ENCODE measurements at regions not wholly inside any gene's neighbourhood (a gene's known extent, or its start where the extent isn't known, plus 50 kb on each side); places are given as distances from the start of the nearest gene placed in this dataset.
A peak's percentile ranks its signal among the peaks of the same experiment; 100 is the strongest.

GRCh38 chr17:13787636-13788035 lies 185.9 kb upstream of the HS3ST3A1 start:
- ATAC-seq (ENCODE audit: low read depth): no peak
- H3K9me3 Mint-ChIP-seq (ENCODE audit: insufficient read depth): peaks cover 2% of the 10 kb centered on the region
- H3K4me1 ChIP-seq (ENCODE audit: control insufficient read depth in 2 of 2, insufficient read depth in 2 of 2, low read length in 2 of 2): peaks cover 11 to 13% of the 10 kb centered on the region in 2 donors
- H3K27me3 Mint-ChIP-seq: no peaks in the 10 kb centered on the region
- H3K4me3 Mint-ChIP-seq: peak overlapping the region; percentile 1
- no peak overlapping the region for H2AFZ ChIP-seq (ENCODE audit: insufficient read depth, low read depth, low read length, poor library complexity, severe bottlenecking)
- POLR2A ChIA-PET: no interaction called here
- H3K4me3 ChIP-seq (ENCODE audit: control extremely low read depth in 1 of 5, extremely low read depth in 1 of 5, insufficient read depth in 1 of 5, low read depth in 2 of 5, low read length in 4 of 5): no peak overlapping the region
- DNase-seq: peak; percentile 35
- intact Hi-C loops (cut with micrococcal nuclease): no loop called here
- CTCF ChIA-PET: interaction anchor here (0.7 kb wide), 1 partner anchor 55 kb away, joined by 4 read pairs; no protein-coding TSS in a partner anchor
- H3K9ac ChIP-seq (ENCODE audit: low read length): no peak overlapping the region
- H3K9me3 ChIP-seq (ENCODE audit: control extremely low read depth in 1 of 3, control insufficient read depth in 2 of 3, insufficient read depth in 1 of 3, low read length in 2 of 3): peaks cover 0 to 4% (median 1%) of the 10 kb centered on the region in 3 donors
- no peaks in the 10 kb centered on the region for H3K79me2 ChIP-seq (ENCODE audit: control insufficient read depth, insufficient read depth, low read length)
- H3K4me2 ChIP-seq (replicated peaks; ENCODE audit: low read depth, low read length, poor library complexity, severe bottlenecking): peak overlapping the region; percentile 14
- no peaks in the 10 kb centered on the region for H4K20me1 ChIP-seq (ENCODE audit: control insufficient read depth, insufficient read depth, low read length, poor library complexity, severe bottlenecking)
- H3K27ac ChIP-seq (ENCODE audit: low read length in 2 of 2): no peak overlapping the region
- H3K27ac Mint-ChIP-seq: peak overlapping the region; percentile 16
- H3K4me1 Mint-ChIP-seq: peaks cover 20% of the 10 kb centered on the region
- 100% methylated on average over 1 of the region's 4 CpGs for WGBS (ENCODE audit: insufficient coverage)
- no peaks in the 10 kb centered on the region for H3K36me3 ChIP-seq (replicated peaks in 1 of 2; ENCODE audit: control extremely low read depth in 1 of 2, control insufficient read depth in 1 of 2, extremely low read depth in 1 of 2, insufficient read depth in 2 of 2, low read length in 1 of 2)
- H3K27me3 ChIP-seq (replicated peaks in 1 of 4; ENCODE audit: control extremely low read depth in 1 of 4, control insufficient read depth in 3 of 4, insufficient read depth in 4 of 4, low read length in 3 of 4): no peaks in the 10 kb centered on the region
- TF ChIP-seq, protein P1, sequence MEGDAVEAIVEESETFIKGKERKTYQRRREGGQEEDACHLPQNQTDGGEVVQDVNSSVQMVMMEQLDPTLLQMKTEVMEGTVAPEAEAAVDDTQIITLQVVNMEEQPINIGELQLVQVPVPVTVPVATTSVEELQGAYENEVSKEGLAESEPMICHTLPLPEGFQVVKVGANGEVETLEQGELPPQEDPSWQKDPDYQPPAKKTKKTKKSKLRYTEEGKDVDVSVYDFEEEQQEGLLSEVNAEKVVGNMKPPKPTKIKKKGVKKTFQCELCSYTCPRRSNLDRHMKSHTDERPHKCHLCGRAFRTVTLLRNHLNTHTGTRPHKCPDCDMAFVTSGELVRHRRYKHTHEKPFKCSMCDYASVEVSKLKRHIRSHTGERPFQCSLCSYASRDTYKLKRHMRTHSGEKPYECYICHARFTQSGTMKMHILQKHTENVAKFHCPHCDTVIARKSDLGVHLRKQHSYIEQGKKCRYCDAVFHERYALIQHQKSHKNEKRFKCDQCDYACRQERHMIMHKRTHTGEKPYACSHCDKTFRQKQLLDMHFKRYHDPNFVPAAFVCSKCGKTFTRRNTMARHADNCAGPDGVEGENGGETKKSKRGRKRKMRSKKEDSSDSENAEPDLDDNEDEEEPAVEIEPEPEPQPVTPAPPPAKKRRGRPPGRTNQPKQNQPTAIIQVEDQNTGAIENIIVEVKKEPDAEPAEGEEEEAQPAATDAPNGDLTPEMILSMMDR (IDR thresholded peaks at IDR 0.05): no peak
- no peak for TF ChIP-seq EZH2 (IDR thresholded peaks at IDR 0.05; ENCODE audit: borderline replicate concordance, insufficient read depth, low read depth, low read length, poor library complexity, severe bottlenecking)

GRCh38 chr17:13788385-13788784 lies 186.7 kb upstream of the HS3ST3A1 start:
- ATAC-seq (ENCODE audit: low read depth): no peak
- no peak overlapping the region for H3K9ac ChIP-seq (ENCODE audit: low read length)
- no peak overlapping the region for H3K4me3 ChIP-seq (ENCODE audit: control extremely low read depth in 1 of 5, extremely low read depth in 1 of 5, insufficient read depth in 1 of 5, low read depth in 2 of 5, low read length in 4 of 5)
- H3K27me3 ChIP-seq (replicated peaks in 1 of 4; ENCODE audit: control extremely low read depth in 1 of 4, control insufficient read depth in 3 of 4, insufficient read depth in 4 of 4, low read length in 3 of 4): no peaks in the 10 kb centered on the region
- no peaks in the 10 kb centered on the region for H3K79me2 ChIP-seq (ENCODE audit: control insufficient read depth, insufficient read depth, low read length)
- no peak overlapping the region for H3K27ac Mint-ChIP-seq
- H3K27me3 Mint-ChIP-seq: no peaks in the 10 kb centered on the region
- CTCF ChIA-PET: no interaction called here
- H3K4me1 ChIP-seq (ENCODE audit: control insufficient read depth in 2 of 2, insufficient read depth in 2 of 2, low read length in 2 of 2): peaks cover 11 to 13% of the 10 kb centered on the region in 2 donors
- peaks cover 2% of the 10 kb centered on the region for H3K9me3 Mint-ChIP-seq (ENCODE audit: insufficient read depth)
- POLR2A ChIA-PET: no interaction called here
- no peaks in the 10 kb centered on the region for H4K20me1 ChIP-seq (ENCODE audit: control insufficient read depth, insufficient read depth, low read length, poor library complexity, severe bottlenecking)
- H3K9me3 ChIP-seq (ENCODE audit: control extremely low read depth in 1 of 3, control insufficient read depth in 2 of 3, insufficient read depth in 1 of 3, low read length in 2 of 3): peaks cover 0 to 4% (median 1%) of the 10 kb centered on the region in 3 donors
- H3K36me3 ChIP-seq (replicated peaks in 1 of 2; ENCODE audit: control extremely low read depth in 1 of 2, control insufficient read depth in 1 of 2, extremely low read depth in 1 of 2, insufficient read depth in 2 of 2, low read length in 1 of 2): no peaks in the 10 kb centered on the region
- peaks cover 20% of the 10 kb centered on the region for H3K4me1 Mint-ChIP-seq
- no peak overlapping the region for H3K4me3 Mint-ChIP-seq
- TF ChIP-seq EZH2 (IDR thresholded peaks at IDR 0.05; ENCODE audit: borderline replicate concordance, insufficient read depth, low read depth, low read length, poor library complexity, severe bottlenecking): no peak
- TF ChIP-seq, protein P1 (IDR thresholded peaks at IDR 0.05): no peak
- H2AFZ ChIP-seq (ENCODE audit: insufficient read depth, low read depth, low read length, poor library complexity, severe bottlenecking): no peak overlapping the region
- WGBS (ENCODE audit: insufficient coverage): 100% methylated on average over 1 of the region's 2 CpGs
- intact Hi-C loops (cut with micrococcal nuclease): no loop called here
- no peak overlapping the region for H3K27ac ChIP-seq (ENCODE audit: low read length in 2 of 2)
- DNase-seq: no peak
- H3K4me2 ChIP-seq (replicated peaks; ENCODE audit: low read depth, low read length, poor library complexity, severe bottlenecking): no peak overlapping the region

Data from B cell (primary cell).